ENCODE measurements at regions not wholly inside any gene's neighbourhood (a gene's known extent, or its start where the extent isn't known, plus 50 kb on each side); places are given as distances from the start of the nearest gene placed in this dataset.

DNA sequence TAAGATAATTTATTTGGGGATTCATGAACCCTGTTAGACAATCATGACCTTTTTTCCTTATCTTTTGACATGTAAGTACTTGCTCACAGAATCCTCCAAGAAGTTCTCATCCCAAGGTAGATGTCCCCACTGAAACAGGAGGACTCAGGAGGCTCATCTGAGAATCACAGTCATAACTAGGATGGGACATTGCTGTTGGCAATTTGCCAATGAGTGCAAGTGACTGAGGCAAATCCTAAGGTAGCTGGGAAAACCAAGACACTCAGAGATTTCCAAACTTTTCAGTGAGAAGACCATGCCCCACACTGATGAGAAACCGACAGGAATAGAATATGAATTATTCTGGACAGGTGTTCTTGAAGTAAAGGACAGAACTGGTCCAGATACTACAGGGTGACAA, 735.0 kb downstream of the TMEM182 start:
- Histone ChIP-seq H3K4me3 (ENCODE audit: low read length) (no peak overlapping the region), H3K36me3 (ENCODE audit: control insufficient read depth, insufficient read depth, low read length) (no peaks in the 10 kb centered on the region), H3K9ac (ENCODE audit: extremely low read depth, low read length, poor library complexity, severe bottlenecking) (no peak overlapping the region), H3K27ac (ENCODE audit: low read depth, low read length) (no peak overlapping the region), H3K4me1 (ENCODE audit: control insufficient read depth, insufficient read depth, low read length) (no peaks in the 10 kb centered on the region), H3K9me3 (ENCODE audit: control insufficient read depth, low read length) (no peaks in the 10 kb centered on the region), H3K27me3 (ENCODE audit: control insufficient read depth, insufficient read depth, low read length, poor library complexity, severe bottlenecking) (no peaks in the 10 kb centered on the region)
- Mint-ChIP-seq H3K4me1 (no peaks in the 10 kb centered on the region), H3K27ac (no peak overlapping the region), H3K36me3 (ENCODE audit: low read depth) (no peaks in the 10 kb centered on the region), H3K9me3 (no peaks in the 10 kb centered on the region), H3K4me3 (no peak overlapping the region), H3K27me3 (ENCODE audit: insufficient read depth) (no peaks in the 10 kb centered on the region)
- TF ChIP-seq, protein P1, sequence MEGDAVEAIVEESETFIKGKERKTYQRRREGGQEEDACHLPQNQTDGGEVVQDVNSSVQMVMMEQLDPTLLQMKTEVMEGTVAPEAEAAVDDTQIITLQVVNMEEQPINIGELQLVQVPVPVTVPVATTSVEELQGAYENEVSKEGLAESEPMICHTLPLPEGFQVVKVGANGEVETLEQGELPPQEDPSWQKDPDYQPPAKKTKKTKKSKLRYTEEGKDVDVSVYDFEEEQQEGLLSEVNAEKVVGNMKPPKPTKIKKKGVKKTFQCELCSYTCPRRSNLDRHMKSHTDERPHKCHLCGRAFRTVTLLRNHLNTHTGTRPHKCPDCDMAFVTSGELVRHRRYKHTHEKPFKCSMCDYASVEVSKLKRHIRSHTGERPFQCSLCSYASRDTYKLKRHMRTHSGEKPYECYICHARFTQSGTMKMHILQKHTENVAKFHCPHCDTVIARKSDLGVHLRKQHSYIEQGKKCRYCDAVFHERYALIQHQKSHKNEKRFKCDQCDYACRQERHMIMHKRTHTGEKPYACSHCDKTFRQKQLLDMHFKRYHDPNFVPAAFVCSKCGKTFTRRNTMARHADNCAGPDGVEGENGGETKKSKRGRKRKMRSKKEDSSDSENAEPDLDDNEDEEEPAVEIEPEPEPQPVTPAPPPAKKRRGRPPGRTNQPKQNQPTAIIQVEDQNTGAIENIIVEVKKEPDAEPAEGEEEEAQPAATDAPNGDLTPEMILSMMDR (conservative IDR thresholded peaks at IDR 0.05): no peak
- WGBS, 2 experiments (ENCODE audit: insufficient coverage in 1 of 2, insufficient read length in 1 of 2): 88 to 100% methylated on average over 1 of the region's 1 CpG
- DNase-seq: no peak

GRCh38 chr2:103506812-103507211, 745.0 kb downstream of the TMEM182 start:
- Histone ChIP-seq H3K9ac (ENCODE audit: extremely low read depth, low read length, poor library complexity, severe bottlenecking) (no peak overlapping the region), H3K9me3 (ENCODE audit: control insufficient read depth, low read length) (no peaks in the 10 kb centered on the region), H3K4me1 (ENCODE audit: control insufficient read depth, insufficient read depth, low read length) (no peaks in the 10 kb centered on the region), H3K4me3 (ENCODE audit: low read length) (no peak overlapping the region), H3K27me3 (ENCODE audit: control insufficient read depth, insufficient read depth, low read length, poor library complexity, severe bottlenecking) (no peaks in the 10 kb centered on the region), H3K36me3 (ENCODE audit: control insufficient read depth, insufficient read depth, low read length) (no peaks in the 10 kb centered on the region), H3K27ac (ENCODE audit: low read depth, low read length) (no peak overlapping the region)
- TF ChIP-seq, protein P1 (conservative IDR thresholded peaks at IDR 0.05): no peak
- H3K27ac Mint-ChIP-seq: no peak overlapping the region
- no peak for DNase-seq
- no peak overlapping the region for H3K4me3 Mint-ChIP-seq
- no peaks in the 10 kb centered on the region for H3K4me1 Mint-ChIP-seq
- no peaks in the 10 kb centered on the region for H3K27me3 Mint-ChIP-seq (ENCODE audit: insufficient read depth)
- H3K36me3 Mint-ChIP-seq (ENCODE audit: low read depth): no peaks in the 10 kb centered on the region
- no peaks in the 10 kb centered on the region for H3K9me3 Mint-ChIP-seq
- WGBS, 2 experiments (ENCODE audit: insufficient coverage in 1 of 2, insufficient read length in 1 of 2): 80 to 86% methylated on average over 1 to 4 of the region's 4 CpGs

DNA sequence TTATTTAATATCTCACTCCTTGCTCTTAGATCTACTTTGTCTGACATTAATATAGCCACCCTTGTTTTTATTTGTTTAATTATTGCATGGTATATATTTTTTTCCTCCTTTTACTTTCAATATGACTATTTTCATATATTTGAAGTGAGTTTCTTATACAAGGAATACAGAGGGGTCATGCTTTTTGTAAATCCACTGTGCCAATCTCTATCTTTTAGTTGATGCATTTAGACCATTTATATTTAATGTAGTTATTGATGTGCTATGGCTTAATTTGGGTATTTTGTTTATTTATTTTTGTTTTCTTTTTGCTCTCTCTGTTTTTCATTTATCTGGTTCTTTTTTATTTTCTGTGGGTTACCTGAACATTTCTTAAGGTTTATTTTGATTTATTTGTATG, 750.6 kb downstream of the TMEM182 start:
- Mint-ChIP-seq H3K36me3 (ENCODE audit: low read depth) (no peaks in the 10 kb centered on the region), H3K27ac (no peak overlapping the region), H3K4me3 (no peak overlapping the region), H3K9me3 (peaks cover 2% of the 10 kb centered on the region), H3K27me3 (ENCODE audit: insufficient read depth) (no peaks in the 10 kb centered on the region), H3K4me1 (no peaks in the 10 kb centered on the region)
- Histone ChIP-seq H3K9me3 (ENCODE audit: control insufficient read depth, low read length) (no peaks in the 10 kb centered on the region), H3K9ac (ENCODE audit: extremely low read depth, low read length, poor library complexity, severe bottlenecking) (no peak overlapping the region), H3K36me3 (ENCODE audit: control insufficient read depth, insufficient read depth, low read length) (no peaks in the 10 kb centered on the region), H3K4me3 (ENCODE audit: low read length) (no peak overlapping the region), H3K27ac (ENCODE audit: low read depth, low read length) (no peak overlapping the region), H3K27me3 (ENCODE audit: control insufficient read depth, insufficient read depth, low read length, poor library complexity, severe bottlenecking) (no peaks in the 10 kb centered on the region), H3K4me1 (ENCODE audit: control insufficient read depth, insufficient read depth, low read length) (no peaks in the 10 kb centered on the region)
- DNase-seq: no peak
- TF ChIP-seq, protein P1 (conservative IDR thresholded peaks at IDR 0.05): no peak

Measured in endodermal cell (in vitro differentiated cells).